Activated CD8-positive, alpha-beta T cell treated with anti-CD3 and anti-CD28 coated beads, Interleukin-2, amount 10 ng/mL, durations not matched to agents 7 days and 5 days (primary cell): ENCODE measurements at regions not wholly inside any gene's neighbourhood (a gene's known extent, or its start where the extent isn't known, plus 50 kb on each side); places are given as distances from the start of the nearest gene placed in this dataset.
"Not testable (repeated sequence)": the region's sequence is repeated elsewhere in the genome, so short reads cannot be mapped to it uniquely, and the experiment has no call there.

Experiments used
- ATAC-seq: fragments of 150-1000 bp; cut with Tn5 transposase; one replicate; pipeline ENCODE4 v1.10.0; 2021; ENCODE audit warnings: moderate library complexity
- CTCF ChIA-PET: fragments of 350-600 bp; sonication (Branson Sonifier 250); formaldehyde crosslinking; loops from one replicate; lab custom pipeline; 2021; ENCODE audit warnings: antibody characterized with exemption; lab: Charles Lee
- POLR2A ChIA-PET: fragments of 350-600 bp; sonication (Branson Sonifier 250); formaldehyde crosslinking; loops from one replicate; lab custom pipeline; 2021; ENCODE audit warnings: antibody characterized with exemption; lab: Charles Lee
- DNase-seq: peaks from one replicate; pipeline ENCODE4 v3.0.0-alpha.2; 2020
- H3K27ac Mint-ChIP-seq: one replicate; pipeline ENCODE4 v1.8.0; 2021; ENCODE audit warnings: mild to moderate bottlenecking, mixed read lengths
- H3K27me3 Mint-ChIP-seq: one replicate; pipeline ENCODE4 v1.8.0; 2021; ENCODE audit warnings: low read depth, mixed read lengths
- H3K36me3 Mint-ChIP-seq: one replicate; pipeline ENCODE4 v1.8.0; 2021; ENCODE audit warnings: low read depth, mixed read lengths
- H3K4me1 Mint-ChIP-seq: one replicate; pipeline ENCODE4 v1.8.0; 2021; ENCODE audit warnings: low read depth, mixed read lengths
- H3K4me3 Mint-ChIP-seq: one replicate; pipeline ENCODE4 v1.8.0; 2021; ENCODE audit warnings: mild to moderate bottlenecking, mixed read lengths
- H3K9me3 Mint-ChIP-seq: one replicate; pipeline ENCODE4 v1.8.0; 2022; ENCODE audit warnings: mixed read lengths; ENCODE audit not compliant: insufficient read depth

DNA sequence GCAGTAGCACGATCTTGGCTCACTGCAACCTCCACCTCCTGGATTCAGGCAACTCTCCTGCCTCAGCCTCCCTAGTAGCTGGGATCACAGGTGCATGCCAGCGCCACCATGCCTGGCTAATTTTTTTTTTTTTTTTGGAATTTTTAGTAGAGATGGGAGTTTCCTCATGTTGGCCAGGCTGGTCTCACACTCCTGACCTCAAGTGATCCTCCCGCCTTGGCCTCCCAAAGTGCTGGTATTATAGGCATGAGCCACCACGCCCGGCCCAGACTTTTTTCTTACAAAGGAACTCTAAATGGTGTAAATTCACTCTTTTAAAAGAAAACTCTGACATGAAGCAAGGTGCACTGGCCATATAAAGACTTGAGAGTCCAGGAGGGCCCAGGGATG lies 51.7 kb upstream of the USP6NL start:
- CTCF ChIA-PET, ATAC-seq, H3K27me3 Mint-ChIP-seq, DNase-seq, H3K4me3 Mint-ChIP-seq, H3K27ac Mint-ChIP-seq, H3K36me3 Mint-ChIP-seq, H3K9me3 Mint-ChIP-seq, POLR2A ChIA-PET: not testable (repeated sequence)
- H3K4me1 Mint-ChIP-seq = peaks cover 18% of the 10 kb centered on the region

DNA sequence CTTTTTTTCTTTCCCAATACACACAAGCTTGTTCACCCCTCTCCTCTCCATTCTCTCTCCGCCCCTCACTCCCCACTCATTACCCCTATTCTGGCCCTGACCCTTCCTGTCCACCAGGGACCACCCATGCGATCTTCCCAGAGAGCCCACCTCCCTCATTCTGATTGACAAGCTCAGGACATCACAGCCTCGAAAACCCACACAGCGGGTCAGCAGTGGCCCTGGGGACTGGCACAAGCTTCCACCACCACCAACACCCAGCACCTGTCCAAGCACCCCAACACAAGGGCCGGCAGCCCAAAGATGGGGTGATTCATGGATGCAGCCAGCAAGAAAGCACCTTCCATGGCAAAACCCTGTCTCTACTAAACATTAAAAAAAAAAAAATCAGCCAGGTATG lies 50.0 kb upstream of the USP6NL start:
- DNase-seq (no peak), ATAC-seq (no peak)
- ChIA-PET POLR2A (no interaction called here), CTCF (interaction anchor here (2.5 kb wide), 1 partner anchor 64 kb away, joined by 6 read pairs; no protein-coding TSS in a partner anchor)
- H3K36me3 Mint-ChIP-seq = no peaks in the 10 kb centered on the region
- no peak overlapping the region for H3K27ac Mint-ChIP-seq
- no peak overlapping the region for H3K4me3 Mint-ChIP-seq
- peaks cover 6% of the 10 kb centered on the region for H3K27me3 Mint-ChIP-seq
- no peaks in the 10 kb centered on the region for H3K9me3 Mint-ChIP-seq
- H3K4me1 Mint-ChIP-seq = peaks cover 14% of the 10 kb centered on the region
